MM.1S (cell line): ENCODE measurements at regions not wholly inside any gene's neighbourhood (a gene's known extent, or its start where the extent isn't known, plus 50 kb on each side); places are given as distances from the start of the nearest gene placed in this dataset.

ENCODE experiments used
- DNase-seq: peaks from one replicate; pipeline ENCODE4 v3.0.0-alpha.2; 2015
- H2AFZ ChIP-seq: fragments of 300-600 bp; sonication (generic); 2 replicates; pipeline ENCODE4 v1.6.0; 2016; ENCODE audit warnings: antibody characterized with exemption, low read length
- H3F3A ChIP-seq: fragments of 300-600 bp; sonication (generic); 2 replicates; pipeline ENCODE4 v1.6.1; 2016; ENCODE audit warnings: mild to moderate bottlenecking, antibody characterized with exemption, low read length, moderate library complexity, mixed read lengths; ENCODE audit not compliant: insufficient read depth
- H3K27ac ChIP-seq: fragments of 300-600 bp; sonication (generic); 2 replicates; pipeline ENCODE4 v1.5.1; 2016; ENCODE audit warnings: mild to moderate bottlenecking, low read length
- H3K27me3 ChIP-seq: fragments of 300-600 bp; sonication (generic); replicated peaks from 2 replicates; pipeline ENCODE4 v1.6.0; 2016; ENCODE audit warnings: low read length; ENCODE audit not compliant: insufficient read depth
- H3K36me3 ChIP-seq: fragments of 300-600 bp; sonication (generic); replicated peaks from 2 replicates; pipeline ENCODE4 v1.6.1; 2016; ENCODE audit warnings: mild to moderate bottlenecking, low read length, mixed read lengths; ENCODE audit not compliant: insufficient read depth
- H3K4me1 ChIP-seq: fragments of 300-600 bp; sonication (generic); 2 replicates; pipeline ENCODE4 v1.6.1; 2016; ENCODE audit warnings: low read length, mixed read lengths
- H3K4me2 ChIP-seq: fragments of 300-600 bp; sonication (generic); 2 replicates; pipeline ENCODE4 v1.6.0; 2016; ENCODE audit warnings: low read depth, low read length
- H3K4me3 ChIP-seq: fragments of 300-600 bp; sonication (generic); 2 replicates; pipeline ENCODE4 v1.5.1; 2016; ENCODE audit warnings: low read length, mixed read lengths
- H3K79me2 ChIP-seq: fragments of 300-600 bp; sonication (generic); 2 replicates; pipeline ENCODE4 v1.6.1; 2016; ENCODE audit warnings: mixed run types, low read length, mixed read lengths
- H3K9ac ChIP-seq: fragments of 300-600 bp; sonication (generic); 2 replicates; pipeline ENCODE4 v1.6.1; 2016; ENCODE audit warnings: low read length, mixed read lengths
- H3K9me2 ChIP-seq: fragments of 300-600 bp; sonication (generic); replicated peaks from 2 replicates; pipeline ENCODE4 v1.6.1; 2016; ENCODE audit warnings: mild to moderate bottlenecking, low read length, mixed read lengths; ENCODE audit not compliant: insufficient read depth
- H3K9me3 ChIP-seq: fragments of 300-600 bp; sonication (generic); replicated peaks from 2 replicates; pipeline ENCODE4 v1.6.1; 2016; ENCODE audit warnings: mild to moderate bottlenecking, low read length, mixed read lengths; ENCODE audit not compliant: insufficient read depth
- H4K20me1 ChIP-seq: fragments of 300-600 bp; sonication (generic); 2 replicates; pipeline ENCODE4 v1.6.1; 2016; ENCODE audit warnings: mild to moderate bottlenecking, low read length, moderate library complexity, mixed read lengths; ENCODE audit not compliant: insufficient read depth
- CTCF ChIP-seq: fragments of 300-600 bp; sonication (generic); IDR thresholded peaks from 2 replicates; pipeline ENCODE4 v1.5.1; 2016; ENCODE audit warnings: antibody characterized with exemption, low read length, mixed read lengths
- EZH2 ChIP-seq: fragments of 300-600 bp; sonication (generic); optimal IDR thresholded peaks from 2 replicates; pipeline ENCODE3; 2017; ENCODE audit warnings: low read depth, mild to moderate bottlenecking, antibody characterized with exemption, low read length, mixed read lengths
- EZH2phosphoT487 ChIP-seq: fragments of 300-600 bp; sonication (generic); IDR thresholded peaks from 2 replicates; pipeline ENCODE4 v1.6.1; 2018; ENCODE audit warnings: antibody characterized with exemption, low read length

- H4K20me1 ChIP-seq, result no peaks in the 10 kb centered on the region
- no peak overlapping the region for H3K27ac ChIP-seq
- no peak overlapping the region for H3K9ac ChIP-seq
- H3K4me2 ChIP-seq, result no peak overlapping the region
- H3K27me3 ChIP-seq, result no peaks in the 10 kb centered on the region
- no peaks in the 10 kb centered on the region for H3K79me2 ChIP-seq
- H3F3A ChIP-seq, result no peaks in the 10 kb centered on the region
- no peaks in the 10 kb centered on the region for H3K9me3 ChIP-seq
- no peaks in the 10 kb centered on the region for H3K4me1 ChIP-seq
- TF ChIP-seq EZH2phosphoT487, result no peak
- no peak for TF ChIP-seq EZH2
- H3K36me3 ChIP-seq, result no peaks in the 10 kb centered on the region
- no peaks in the 10 kb centered on the region for H3K9me2 ChIP-seq
- no peak overlapping the region for H2AFZ ChIP-seq
- DNase-seq, result no peak
- no peak overlapping the region for H3K4me3 ChIP-seq
Observed at GRCh38 chr2:217289177-217289906, 429.5 kb upstream of the TNP1 start.

- H3K79me2 ChIP-seq, result no peaks in the 10 kb centered on the region
- no peak for DNase-seq
- no peaks in the 10 kb centered on the region for H3F3A ChIP-seq
- no peak overlapping the region for H3K4me3 ChIP-seq
- no peak overlapping the region for H3K9ac ChIP-seq
- no peak overlapping the region for H3K27ac ChIP-seq
- H3K27me3 ChIP-seq, result no peaks in the 10 kb centered on the region
- no peak overlapping the region for H2AFZ ChIP-seq
- H3K4me1 ChIP-seq, result no peaks in the 10 kb centered on the region
- no peaks in the 10 kb centered on the region for H4K20me1 ChIP-seq
- H3K9me3 ChIP-seq, result no peaks in the 10 kb centered on the region
- H3K9me2 ChIP-seq, result no peaks in the 10 kb centered on the region
- H3K4me2 ChIP-seq, result no peak overlapping the region
- H3K36me3 ChIP-seq, result no peaks in the 10 kb centered on the region
- TF ChIP-seq EZH2, result no peak
- no peak for TF ChIP-seq CTCF
- no peak for TF ChIP-seq EZH2phosphoT487
Observed at GRCh38 chr2:217288472-217289063, 428.7 kb upstream of the TNP1 start.

GRCh38 chr2:217286833-217287232 is 427.0 kb upstream of the TNP1 start:
- H3K27me3 ChIP-seq, result no peaks in the 10 kb centered on the region

More at GRCh38 chr2:217286833-217287232, 427.0 kb upstream of the TNP1 start:
- no peak for TF ChIP-seq CTCF
- TF ChIP-seq EZH2phosphoT487, result no peak
- no peak for TF ChIP-seq EZH2
- Histone ChIP-seq H3K4me1 (no peaks in the 10 kb centered on the region), H4K20me1 (no peaks in the 10 kb centered on the region), H3K4me3 (no peak overlapping the region), H3F3A (no peaks in the 10 kb centered on the region), H3K36me3 (no peaks in the 10 kb centered on the region), H3K9me2 (no peaks in the 10 kb centered on the region), H3K79me2 (no peaks in the 10 kb centered on the region), H3K4me2 (no peak overlapping the region), H2AFZ (no peak overlapping the region), H3K9ac (no peak overlapping the region), H3K27ac (no peak overlapping the region), H3K9me3 (no peaks in the 10 kb centered on the region)
- DNase-seq, result no peak
